GM12878 (cell line): ENCODE measurements at regions not wholly inside any gene's neighbourhood (a gene's known extent, or its start where the extent isn't known, plus 50 kb on each side); places are given as distances from the start of the nearest gene placed in this dataset.

Experiments
- BCL3 ChIP-seq: IDR thresholded peaks from 2 replicates; pipeline ENCODE4 v1.6.1; 2011; ENCODE audit warnings: borderline replicate concordance, low read depth, mild to moderate bottlenecking, moderate library complexity, low read length; ENCODE audit not compliant: insufficient read depth, poor library complexity, severe bottlenecking
- POLR2A ChIP-seq: IDR thresholded peaks from 2 replicates; pipeline ENCODE4 v1.6.1; 2011; ENCODE audit warnings: low read depth, mild to moderate bottlenecking, low read length
- REST ChIP-seq: IDR thresholded peaks from 2 replicates; pipeline ENCODE4 v1.6.1; 2012; ENCODE audit warnings: mild to moderate bottlenecking, low read depth, low read length
- SIX5 ChIP-seq: IDR thresholded peaks from 2 replicates; pipeline ENCODE4 v1.6.1; 2011; ENCODE audit warnings: mild to moderate bottlenecking, low read depth, low read length, moderate library complexity; ENCODE audit not compliant: severe bottlenecking
- SMC3 ChIP-seq: IDR thresholded peaks from 2 replicates; pipeline ENCODE4 v1.6.1; 2011; ENCODE audit warnings: low read length, improper control_type of control experiment, borderline replicate concordance
- SRF ChIP-seq, 2 experiments: IDR thresholded peaks; 2 replicates each; pipeline ENCODE4 v1.6.1; 2011; ENCODE audit warnings: low read depth in 2 of 2, low read length in 2 of 2, mild to moderate bottlenecking in 1 of 2, moderate library complexity in 1 of 2
- TCF12 ChIP-seq: IDR thresholded peaks from 2 replicates; pipeline ENCODE4 v1.6.1; 2011; ENCODE audit warnings: low read depth, mild to moderate bottlenecking, low read length
- TCF3 ChIP-seq: IDR thresholded peaks from 2 replicates; pipeline ENCODE4 v1.6.1; 2012; ENCODE audit warnings: low read depth, mild to moderate bottlenecking, low read length, borderline replicate concordance; ENCODE audit not compliant: insufficient read depth
- ZNF24 ChIP-seq: fragments of 450-650 bp; IDR thresholded peaks from 2 replicates; pipeline ENCODE4 v1.6.1; 2017; ENCODE audit warnings: antibody characterized with exemption, mild to moderate bottlenecking
- TF ChIP-seq, protein P1 (sequence below), 3 experiments: IDR thresholded peaks in 2 of 3; conservative IDR thresholded peaks in 1 of 3; 2 replicates each; pipeline ENCODE4 v1.5.1; 2011; ENCODE audit warnings: low read depth in 3 of 3, low read length in 3 of 3, mild to moderate bottlenecking in 3 of 3, control low read depth in 2 of 3, moderate library complexity in 2 of 3, inconsistent platforms in 1 of 3, mixed read lengths in 1 of 3; ENCODE audit not compliant: control insufficient read depth in 2 of 3, insufficient read depth in 1 of 3; ENCODE audit errors: extremely low read depth in 1 of 3
- TF ChIP-seq, protein P2 (sequence below): fragments of 450-650 bp; IDR thresholded peaks from 2 replicates; pipeline ENCODE4 v1.6.1; 2017; ENCODE audit warnings: mild to moderate bottlenecking

DNA sequence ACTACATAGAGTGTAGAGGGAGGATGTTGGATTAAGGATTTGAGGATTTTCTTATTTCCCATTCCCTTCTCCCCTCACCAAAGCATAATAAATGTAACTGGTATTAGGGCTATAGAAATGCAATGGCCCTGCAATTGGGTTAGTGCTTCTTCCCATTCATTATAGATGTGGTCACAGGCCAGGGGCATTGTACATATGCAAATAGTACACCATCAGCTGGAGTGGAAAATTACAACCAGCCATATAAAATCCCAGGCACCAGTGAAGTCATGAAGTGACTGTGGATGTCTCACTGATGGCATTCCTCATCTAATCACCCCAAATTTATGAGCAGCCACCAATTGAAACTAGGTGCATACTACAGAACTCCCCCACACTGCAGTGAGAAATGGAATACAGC is 105.9 kb downstream of the PLK2 start:
- TF ChIP-seq SMC3 (no peak), ZNF24 (no peak), TCF12 (no peak), REST (no peak), BCL3 (no peak), SIX5 (no peak), POLR2A (no peak), SRF (IDR thresholded peaks at IDR 0.05; ENCODE audit: low read depth in 2 of 2, low read length in 2 of 2) (no peak), TCF3 (no peak)
- TF ChIP-seq, protein P1, sequence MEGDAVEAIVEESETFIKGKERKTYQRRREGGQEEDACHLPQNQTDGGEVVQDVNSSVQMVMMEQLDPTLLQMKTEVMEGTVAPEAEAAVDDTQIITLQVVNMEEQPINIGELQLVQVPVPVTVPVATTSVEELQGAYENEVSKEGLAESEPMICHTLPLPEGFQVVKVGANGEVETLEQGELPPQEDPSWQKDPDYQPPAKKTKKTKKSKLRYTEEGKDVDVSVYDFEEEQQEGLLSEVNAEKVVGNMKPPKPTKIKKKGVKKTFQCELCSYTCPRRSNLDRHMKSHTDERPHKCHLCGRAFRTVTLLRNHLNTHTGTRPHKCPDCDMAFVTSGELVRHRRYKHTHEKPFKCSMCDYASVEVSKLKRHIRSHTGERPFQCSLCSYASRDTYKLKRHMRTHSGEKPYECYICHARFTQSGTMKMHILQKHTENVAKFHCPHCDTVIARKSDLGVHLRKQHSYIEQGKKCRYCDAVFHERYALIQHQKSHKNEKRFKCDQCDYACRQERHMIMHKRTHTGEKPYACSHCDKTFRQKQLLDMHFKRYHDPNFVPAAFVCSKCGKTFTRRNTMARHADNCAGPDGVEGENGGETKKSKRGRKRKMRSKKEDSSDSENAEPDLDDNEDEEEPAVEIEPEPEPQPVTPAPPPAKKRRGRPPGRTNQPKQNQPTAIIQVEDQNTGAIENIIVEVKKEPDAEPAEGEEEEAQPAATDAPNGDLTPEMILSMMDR (IDR thresholded peaks at IDR 0.05 in 2 of 3, conservative IDR thresholded peaks at IDR 0.05 in 1 of 3; ENCODE audit: control insufficient read depth in 2 of 3, extremely low read depth in 1 of 3, insufficient read depth in 1 of 3, low read depth in 3 of 3, low read length in 3 of 3) = no peak
- TF ChIP-seq, protein P2, sequence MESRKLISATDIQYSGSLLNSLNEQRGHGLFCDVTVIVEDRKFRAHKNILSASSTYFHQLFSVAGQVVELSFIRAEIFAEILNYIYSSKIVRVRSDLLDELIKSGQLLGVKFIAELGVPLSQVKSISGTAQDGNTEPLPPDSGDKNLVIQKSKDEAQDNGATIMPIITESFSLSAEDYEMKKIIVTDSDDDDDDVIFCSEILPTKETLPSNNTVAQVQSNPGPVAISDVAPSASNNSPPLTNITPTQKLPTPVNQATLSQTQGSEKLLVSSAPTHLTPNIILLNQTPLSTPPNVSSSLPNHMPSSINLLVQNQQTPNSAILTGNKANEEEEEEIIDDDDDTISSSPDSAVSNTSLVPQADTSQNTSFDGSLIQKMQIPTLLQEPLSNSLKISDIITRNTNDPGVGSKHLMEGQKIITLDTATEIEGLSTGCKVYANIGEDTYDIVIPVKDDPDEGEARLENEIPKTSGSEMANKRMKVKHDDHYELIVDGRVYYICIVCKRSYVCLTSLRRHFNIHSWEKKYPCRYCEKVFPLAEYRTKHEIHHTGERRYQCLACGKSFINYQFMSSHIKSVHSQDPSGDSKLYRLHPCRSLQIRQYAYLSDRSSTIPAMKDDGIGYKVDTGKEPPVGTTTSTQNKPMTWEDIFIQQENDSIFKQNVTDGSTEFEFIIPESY = no peak
